Endothelial cell of umbilical vein (primary cell): ENCODE measurements at regions not wholly inside any gene's neighbourhood (a gene's known extent, or its start where the extent isn't known, plus 50 kb on each side); places are given as distances from the start of the nearest gene placed in this dataset.

Source experiments
- BruUV-seq: library from RNA; stranded (reverse); fragments of 400-500 nt; replicated peaks from 2 replicates; lab custom pipeline; 2021; lab: Mats Ljungman, UMichigan
- CTCF ChIA-PET: fragments of 300-600, 350-600 bp; sonication (Branson Sonifier 250); formaldehyde crosslinking; loops from one replicate; lab custom pipeline; 2021; ENCODE audit warnings: antibody characterized with exemption, inconsistent platforms; lab: Charles Lee
- POLR2A ChIA-PET: fragments of 300-600, 350-600 bp; sonication (Branson Sonifier 250); formaldehyde crosslinking; loops from one replicate; lab custom pipeline; 2021; ENCODE audit warnings: antibody characterized with exemption, inconsistent platforms; lab: Charles Lee
- DNase-seq: peaks from one replicate; pipeline ENCODE4 v3.0.0-alpha.2; 2011; ENCODE audit warnings: low read depth, low spot score
- FAIRE-seq: peaks from 2 replicates; lab custom pipeline; 2011; peaks lifted over from hg19 to GRCh38; lab: Jason Lieb, UNC
- H2AFZ ChIP-seq: 2 replicates; pipeline ENCODE4 v1.6.0; 2012; ENCODE audit warnings: low read depth, low read length, control low read depth, inconsistent platforms
- H3K27ac ChIP-seq: 2 replicates; pipeline ENCODE4 v1.5.1; 2011; ENCODE audit warnings: low read depth, mild to moderate bottlenecking, control low read depth, low read length, moderate library complexity; ENCODE audit not compliant: insufficient read depth
- H3K27me3 ChIP-seq, 2 experiments: 2 replicates each; pipeline versions ENCODE4 v1.6.0 to v1.6.1; 2011; ENCODE audit warnings: low read length in 2 of 2, mixed read lengths in 1 of 2; ENCODE audit not compliant: control insufficient read depth in 2 of 2, insufficient read depth in 2 of 2
- H3K36me3 ChIP-seq, 2 experiments: 2 replicates in 1 of 2; 3 replicates in 1 of 2; pipeline ENCODE4 v1.5.1; 2011; ENCODE audit warnings: low read length in 2 of 2, mild to moderate bottlenecking in 1 of 2, moderate library complexity in 1 of 2; ENCODE audit not compliant: control insufficient read depth in 2 of 2, insufficient read depth in 2 of 2; ENCODE audit errors: extremely low read depth in 1 of 2
- H3K4me1 ChIP-seq: 3 replicates; pipeline ENCODE4 v1.5.1; 2011; ENCODE audit warnings: mild to moderate bottlenecking, low read length; ENCODE audit not compliant: control insufficient read depth, insufficient read depth; ENCODE audit errors: extremely low read depth
- H3K4me2 ChIP-seq: 2 replicates; pipeline ENCODE4 v1.6.1; 2011; ENCODE audit warnings: low read length, control low read depth, mixed read lengths; ENCODE audit not compliant: insufficient read depth
- H3K4me3 ChIP-seq, 3 experiments: fragments of 200-600 bp in 1 of 3; sonication (generic), shearing (Covaris generic) in 1 of 3; replicated peaks in 1 of 3; 2 replicates each; pipeline ENCODE4 v1.5.1; 2011 to 2016; ENCODE audit warnings: control low read depth in 3 of 3, low read length in 3 of 3, mild to moderate bottlenecking in 2 of 3, inconsistent platforms in 1 of 3, low read depth in 1 of 3, moderate library complexity in 1 of 3; ENCODE audit not compliant: insufficient read depth in 1 of 3
- H3K79me2 ChIP-seq: 2 replicates; pipeline ENCODE4 v1.6.0; 2012; ENCODE audit warnings: low read length, inconsistent platforms; ENCODE audit not compliant: control insufficient read depth, insufficient read depth
- H3K9ac ChIP-seq: replicated peaks from 2 replicates; pipeline ENCODE3; 2011; ENCODE audit warnings: low read length, control low read depth; ENCODE audit not compliant: insufficient read depth; ENCODE audit errors: extremely low read depth
- H3K9me1 ChIP-seq: replicated peaks from 3 replicates; pipeline ENCODE4 v1.6.0; 2011; ENCODE audit warnings: mild to moderate bottlenecking, low read length; ENCODE audit not compliant: control insufficient read depth, insufficient read depth; ENCODE audit errors: extremely low read depth
- H3K9me3 ChIP-seq: replicated peaks from 2 replicates; pipeline ENCODE4 v1.5.1; 2012; ENCODE audit warnings: low read length, inconsistent platforms; ENCODE audit not compliant: control insufficient read depth, insufficient read depth
- H4K20me1 ChIP-seq: replicated peaks from 2 replicates; pipeline ENCODE3; 2011; ENCODE audit warnings: mild to moderate bottlenecking, low read length; ENCODE audit not compliant: control insufficient read depth, insufficient read depth; ENCODE audit errors: extremely low read depth
- EZH2 ChIP-seq: IDR thresholded peaks from 2 replicates; pipeline ENCODE4 v1.6.1; 2012; ENCODE audit warnings: borderline replicate concordance, low read depth, mild to moderate bottlenecking, moderate library complexity, low read length, inconsistent platforms; ENCODE audit not compliant: severe bottlenecking
- FOS ChIP-seq: IDR thresholded peaks from 2 replicates; pipeline ENCODE4 v1.6.1; 2011; ENCODE audit warnings: mild to moderate bottlenecking, low read length, moderate library complexity, borderline replicate concordance; ENCODE audit not compliant: insufficient read depth
- GATA2 ChIP-seq: IDR thresholded peaks from 2 replicates; pipeline ENCODE4 v1.7.0; 2011; ENCODE audit warnings: low read depth, mild to moderate bottlenecking, moderate library complexity, mixed read lengths, low read length; ENCODE audit not compliant: insufficient read length, insufficient read depth
- JUN ChIP-seq: IDR thresholded peaks from 2 replicates; pipeline ENCODE4 v1.6.1; 2011; ENCODE audit warnings: borderline replicate concordance, low read depth; ENCODE audit not compliant: insufficient read length, insufficient read depth
- MYC ChIP-seq: IDR thresholded peaks from one replicate; pipeline ENCODE4 v1.6.1; 2011; ENCODE audit warnings: mild to moderate bottlenecking, low read depth, low read length
- POLR2A ChIP-seq: IDR thresholded peaks from 2 replicates; pipeline ENCODE4 v1.6.1; 2012; ENCODE audit warnings: low read depth, mild to moderate bottlenecking, control low read depth, low read length
- POLR2AphosphoS5 ChIP-seq: IDR thresholded peaks from 2 replicates; pipeline ENCODE4 v1.6.1; 2012; ENCODE audit warnings: low read depth, mild to moderate bottlenecking, control low read depth, low read length, moderate library complexity; ENCODE audit not compliant: insufficient read depth
- dilution Hi-C: fragments of 300-500 bp; cut with MboI; formaldehyde crosslinking; loops from one replicate; pipeline ENCODE4 v1.15.0; 2019; ENCODE audit warnings: low sequenced_read_pairs; ENCODE audit not compliant: extremely low pct_ligation_motif_present
- intact Hi-C: fragments of 100-400 bp; cut with micrococcal nuclease; formaldehyde crosslinking; loops from one replicate; pipeline ENCODE4 v1.10.0; 2022
- TF ChIP-seq, protein P1 (sequence below): IDR thresholded peaks from 2 replicates; pipeline ENCODE4 v1.6.1; 2011; ENCODE audit not compliant: insufficient read depth, insufficient read length
- TF ChIP-seq, protein P2 (sequence below), 2 donors: IDR thresholded peaks; 1 replicate in 1 of 2; 2 replicates in 1 of 2; pipeline ENCODE4 v1.5.1; 2011; ENCODE audit warnings: low read length in 2 of 2, mild to moderate bottlenecking in 2 of 2, moderate library complexity in 2 of 2, control low read depth in 1 of 2, inconsistent platforms in 1 of 2, low read depth in 1 of 2; ENCODE audit not compliant: insufficient read depth in 1 of 2; ENCODE audit errors: extremely low read depth in 1 of 2

- Histone ChIP-seq H4K20me1 (no peaks in the 10 kb centered on the region), H3K9me3 (no peaks in the 10 kb centered on the region), H3K4me3 (no peak overlapping the region), H3K9ac (no peak overlapping the region), H2AFZ (no peak overlapping the region), H3K27ac (no peak overlapping the region), H3K36me3 (no peaks in the 10 kb centered on the region), H3K4me1 (no peaks in the 10 kb centered on the region), H3K79me2 (no peaks in the 10 kb centered on the region), H3K27me3 (no peaks in the 10 kb centered on the region), H3K4me2 (no peak overlapping the region), H3K9me1 (no peaks in the 10 kb centered on the region)
- TF ChIP-seq MYC, result no peak
- TF ChIP-seq, protein P1, sequence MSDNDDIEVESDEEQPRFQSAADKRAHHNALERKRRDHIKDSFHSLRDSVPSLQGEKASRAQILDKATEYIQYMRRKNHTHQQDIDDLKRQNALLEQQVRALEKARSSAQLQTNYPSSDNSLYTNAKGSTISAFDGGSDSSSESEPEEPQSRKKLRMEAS, result no peak
- peak; percentile 6 for DNase-seq
- BruUV-seq, result no TSS peak
- FAIRE-seq, result no peak
- ChIA-PET CTCF (no interaction called here), POLR2A (no interaction called here)
- dilution Hi-C loops (no loop called here), intact Hi-C loops (no loop called here)
These were observed 314.0 kb downstream of the LMO4 start for GRCh38 chr1:87642581-87643221.

DNA sequence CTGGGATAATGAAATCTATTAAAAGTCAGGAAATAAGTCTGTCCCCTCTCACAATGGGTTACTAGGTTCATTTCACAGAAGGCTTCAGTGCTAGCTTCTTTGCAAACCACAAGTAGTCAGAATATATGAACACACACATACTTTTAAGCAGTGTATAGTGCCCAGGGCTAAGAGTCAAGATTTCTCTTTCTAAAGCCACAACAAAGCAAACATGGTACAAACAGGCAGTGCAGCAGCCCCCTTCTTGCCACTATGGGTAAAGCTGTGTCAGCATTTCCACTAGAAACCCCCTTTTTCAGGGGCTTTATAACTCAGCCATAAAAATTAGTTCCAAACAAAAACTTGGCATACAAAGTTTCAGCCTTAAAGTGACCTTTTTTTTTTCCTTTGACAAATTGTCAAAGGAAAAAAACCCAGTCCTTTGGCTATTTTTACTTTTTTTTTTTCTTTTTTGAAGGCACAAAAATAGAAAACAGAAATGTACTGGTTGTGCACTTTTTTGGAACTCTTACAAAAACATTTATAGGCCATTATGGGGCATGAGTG lies 315.4 kb downstream of the LMO4 start:
- no peaks in the 10 kb centered on the region for H3K9me1 ChIP-seq
- no peaks in the 10 kb centered on the region for H4K20me1 ChIP-seq
- no peak overlapping the region for H3K4me3 ChIP-seq
- no peak overlapping the region for H3K27ac ChIP-seq
- POLR2A ChIA-PET, result no interaction called here
- no peaks in the 10 kb centered on the region for H3K9me3 ChIP-seq
- DNase-seq, result no peak
- FAIRE-seq, result no peak
- no peak overlapping the region for H3K9ac ChIP-seq
- no peaks in the 10 kb centered on the region for H3K79me2 ChIP-seq
- no peak overlapping the region for H2AFZ ChIP-seq
- CTCF ChIA-PET, result no interaction called here
- no peaks in the 10 kb centered on the region for H3K27me3 ChIP-seq
- no peak overlapping the region for H3K4me2 ChIP-seq
- intact Hi-C loops (no loop called here), dilution Hi-C loops (no loop called here)
- no TSS peak for BruUV-seq
- H3K4me1 ChIP-seq, result no peaks in the 10 kb centered on the region
- TF ChIP-seq, protein P2, sequence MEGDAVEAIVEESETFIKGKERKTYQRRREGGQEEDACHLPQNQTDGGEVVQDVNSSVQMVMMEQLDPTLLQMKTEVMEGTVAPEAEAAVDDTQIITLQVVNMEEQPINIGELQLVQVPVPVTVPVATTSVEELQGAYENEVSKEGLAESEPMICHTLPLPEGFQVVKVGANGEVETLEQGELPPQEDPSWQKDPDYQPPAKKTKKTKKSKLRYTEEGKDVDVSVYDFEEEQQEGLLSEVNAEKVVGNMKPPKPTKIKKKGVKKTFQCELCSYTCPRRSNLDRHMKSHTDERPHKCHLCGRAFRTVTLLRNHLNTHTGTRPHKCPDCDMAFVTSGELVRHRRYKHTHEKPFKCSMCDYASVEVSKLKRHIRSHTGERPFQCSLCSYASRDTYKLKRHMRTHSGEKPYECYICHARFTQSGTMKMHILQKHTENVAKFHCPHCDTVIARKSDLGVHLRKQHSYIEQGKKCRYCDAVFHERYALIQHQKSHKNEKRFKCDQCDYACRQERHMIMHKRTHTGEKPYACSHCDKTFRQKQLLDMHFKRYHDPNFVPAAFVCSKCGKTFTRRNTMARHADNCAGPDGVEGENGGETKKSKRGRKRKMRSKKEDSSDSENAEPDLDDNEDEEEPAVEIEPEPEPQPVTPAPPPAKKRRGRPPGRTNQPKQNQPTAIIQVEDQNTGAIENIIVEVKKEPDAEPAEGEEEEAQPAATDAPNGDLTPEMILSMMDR (IDR thresholded peaks at IDR 0.05; ENCODE audit: extremely low read depth in 1 of 2, insufficient read depth in 1 of 2, low read depth in 1 of 2, low read length in 2 of 2), result no peak
- no peak for TF ChIP-seq MYC
- no peak for TF ChIP-seq JUN
- TF ChIP-seq POLR2AphosphoS5, result no peak
- no peak for TF ChIP-seq EZH2
- TF ChIP-seq GATA2, result no peak
- TF ChIP-seq, protein P1, result no peak
- TF ChIP-seq FOS, result no peak
- no peak for TF ChIP-seq POLR2A
- no peaks in the 10 kb centered on the region for H3K36me3 ChIP-seq
